HG03378 (cell line): ENCODE measurements at regions not wholly inside any gene's neighbourhood (a gene's known extent, or its start where the extent isn't known, plus 50 kb on each side); places are given as distances from the start of the nearest gene placed in this dataset.

Experiments
- ATAC-seq: cut with Tn5 transposase; IDR thresholded peaks from one replicate; pipeline ENCODE4 v1.9.1; 2021; ENCODE audit warnings: mild to moderate bottlenecking, moderate library complexity; ENCODE audit not compliant: unreplicated experiment

GRCh38 chr17:77814091-77814772 lies 144.3 kb upstream of the TNRC6C start:
- ATAC-seq, result no peak

- ATAC-seq, result no peak
Measured at GRCh38 chr17:77815127-77815905, 143.2 kb upstream of the TNRC6C start.

GRCh38 chr17:77817953-77818352 lies 140.6 kb upstream of the TNRC6C start:
- no peak for ATAC-seq

- no peak for ATAC-seq
Measured at GRCh38 chr17:77819497-77819896, 139.0 kb upstream of the TNRC6C start.

DNA sequence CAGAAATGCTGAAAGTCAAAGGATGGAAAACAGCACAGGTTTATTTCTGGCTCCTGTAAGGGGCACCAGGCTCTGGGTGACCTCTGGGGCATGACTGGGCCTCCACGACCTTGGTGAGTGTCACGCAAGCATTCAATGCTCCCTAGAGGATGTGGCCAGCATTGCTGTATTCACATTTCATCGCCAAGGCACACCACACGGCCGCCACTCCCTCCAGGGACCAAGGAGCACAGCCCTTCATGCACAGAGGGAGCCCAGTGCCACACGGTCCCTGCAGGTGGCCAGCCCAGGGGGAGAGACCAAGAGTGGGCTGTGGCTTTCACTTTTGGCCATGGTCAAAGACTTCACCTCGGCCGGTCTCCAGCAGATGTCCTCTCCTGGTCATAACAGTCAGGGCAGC lies 137.4 kb upstream of the TNRC6C start:
- no peak for ATAC-seq

DNA sequence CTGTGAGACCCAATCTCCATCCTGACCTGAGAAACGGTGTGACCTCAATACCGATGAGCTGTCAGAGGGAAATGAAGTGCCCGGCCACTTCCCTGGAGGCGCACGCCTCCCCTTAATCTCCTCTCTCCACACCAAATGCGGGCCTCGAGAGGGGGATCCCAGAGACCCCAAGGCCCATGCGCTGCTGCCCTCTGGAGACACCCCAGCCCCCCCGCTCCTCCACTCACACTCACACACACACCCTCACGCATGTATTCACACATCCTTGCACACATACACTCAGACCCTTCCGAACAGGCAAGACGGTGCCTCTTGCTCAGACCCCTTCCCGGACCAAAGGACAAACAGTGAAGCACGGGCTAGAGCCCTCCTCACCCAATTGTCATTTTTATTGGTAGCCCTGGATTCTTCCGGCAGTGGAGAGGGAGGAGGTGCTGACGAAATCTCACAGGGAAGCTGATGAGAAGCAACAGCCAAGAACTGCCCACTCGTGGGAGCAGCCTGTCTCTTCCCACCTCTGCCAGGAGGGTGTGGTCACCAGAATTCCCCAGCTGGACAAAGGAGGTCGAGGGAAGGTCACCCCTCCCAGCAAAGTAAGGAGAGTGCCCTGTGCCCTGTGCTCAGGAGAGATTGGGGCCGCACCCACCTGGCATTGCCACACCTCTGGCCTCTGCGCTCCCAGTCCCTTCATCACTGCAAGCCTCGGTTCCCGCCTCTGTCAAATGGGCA lies 136.0 kb upstream of the TNRC6C start:
- ATAC-seq, result no peak

GRCh38 chr17:77824102-77824779 lies 134.3 kb upstream of the TNRC6C start:
- no peak for ATAC-seq

GRCh38 chr17:77824780-77825280 lies 133.7 kb upstream of the TNRC6C start:
- ATAC-seq, result no peak

DNA sequence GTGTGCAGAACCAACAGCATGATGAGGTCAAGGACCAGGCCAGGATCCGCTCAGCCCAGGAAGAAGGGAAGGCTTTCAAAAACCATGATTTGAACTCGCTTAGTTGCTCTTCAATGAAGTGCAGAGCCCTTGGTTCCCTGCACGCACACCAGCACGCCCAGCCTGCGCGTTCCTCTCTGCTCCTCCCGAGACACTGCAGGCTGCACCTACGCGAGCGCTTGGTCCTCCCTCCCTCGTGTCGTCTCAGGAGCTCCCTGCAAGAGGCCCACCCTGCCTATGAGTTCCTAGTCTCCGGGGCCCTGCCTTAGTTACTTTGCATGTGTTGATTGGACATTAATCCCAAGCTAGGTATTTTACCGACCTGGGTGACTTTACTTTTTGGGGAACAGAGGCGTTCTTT lies 132.9 kb upstream of the TNRC6C start:
- no peak for ATAC-seq

GRCh38 chr17:77826132-77826873 lies 132.2 kb upstream of the TNRC6C start:
- ATAC-seq, result no peak

GRCh38 chr17:77827039-77827438 lies 131.5 kb upstream of the TNRC6C start:
- no peak for ATAC-seq

DNA sequence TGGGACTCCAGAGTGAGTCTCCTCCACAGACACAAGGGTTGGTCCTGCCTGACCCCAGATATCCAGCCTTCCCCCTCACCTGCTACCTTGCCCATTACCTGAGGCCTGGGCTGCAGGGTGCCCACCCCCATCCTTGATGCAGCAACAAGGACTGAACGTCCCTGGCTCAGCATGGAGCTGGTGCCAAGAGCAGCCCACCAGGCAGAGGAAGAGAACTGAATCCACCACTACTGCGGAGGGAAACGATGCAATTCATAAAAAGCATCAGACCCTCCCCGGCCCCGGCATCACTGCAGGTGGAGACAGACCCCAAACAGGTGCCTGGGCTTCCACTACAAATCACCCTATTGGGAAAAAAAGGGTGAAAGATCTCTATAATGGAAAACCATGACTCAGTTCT lies 131.0 kb upstream of the TNRC6C start:
- ATAC-seq, result no peak

- no peak for ATAC-seq
Measured at GRCh38 chr17:77828749-77829539, 129.6 kb upstream of the TNRC6C start.

DNA sequence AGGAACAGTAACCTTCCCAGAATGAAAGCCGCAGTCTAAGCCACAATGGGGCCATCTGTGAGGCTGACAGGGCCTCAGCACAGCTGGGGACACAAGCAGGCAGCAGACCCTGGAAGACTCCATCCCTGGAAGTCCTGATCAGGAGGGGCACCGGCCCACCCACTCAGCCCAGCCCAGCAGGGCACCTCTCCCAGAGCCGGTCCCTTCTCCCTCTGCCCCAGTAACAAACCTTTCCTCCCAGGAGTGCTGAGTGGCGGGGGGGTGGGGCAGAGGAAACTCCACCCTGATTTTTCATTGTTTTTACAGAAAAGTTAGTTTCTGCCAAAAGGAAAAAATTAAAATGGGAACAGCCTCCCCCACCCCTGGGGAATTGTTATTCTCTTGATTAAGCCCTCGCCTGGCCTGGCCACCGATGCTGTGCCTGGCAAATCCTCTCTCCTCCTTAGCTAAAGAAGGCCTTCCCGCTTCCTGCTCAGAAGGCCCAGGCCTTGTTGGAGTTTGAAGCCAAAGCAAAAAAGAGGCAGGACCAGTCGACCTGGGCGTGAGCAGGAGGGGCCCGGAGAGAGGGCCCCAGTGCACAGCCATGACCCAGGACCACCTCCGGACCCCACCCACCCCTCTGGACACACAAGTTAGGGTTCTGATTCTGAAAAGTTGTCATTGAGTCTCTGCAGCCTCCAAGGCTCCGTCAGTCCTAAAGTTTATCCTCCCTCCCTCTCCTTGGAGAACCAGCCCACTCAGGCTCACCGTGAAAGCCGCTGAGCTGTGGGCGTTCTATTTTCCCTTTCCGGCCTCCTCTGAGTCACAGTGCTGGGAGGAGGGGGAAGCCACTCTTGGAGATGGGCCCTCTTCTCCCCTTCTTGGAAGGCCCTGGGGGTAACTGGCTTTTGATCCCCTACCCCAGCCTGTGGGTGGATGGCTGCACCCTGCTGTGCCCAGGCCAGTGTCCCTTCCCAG lies 128.4 kb upstream of the TNRC6C start:
- no peak for ATAC-seq

- no peak for ATAC-seq
Measured at GRCh38 chr17:77830816-77831473, 127.6 kb upstream of the TNRC6C start.

DNA sequence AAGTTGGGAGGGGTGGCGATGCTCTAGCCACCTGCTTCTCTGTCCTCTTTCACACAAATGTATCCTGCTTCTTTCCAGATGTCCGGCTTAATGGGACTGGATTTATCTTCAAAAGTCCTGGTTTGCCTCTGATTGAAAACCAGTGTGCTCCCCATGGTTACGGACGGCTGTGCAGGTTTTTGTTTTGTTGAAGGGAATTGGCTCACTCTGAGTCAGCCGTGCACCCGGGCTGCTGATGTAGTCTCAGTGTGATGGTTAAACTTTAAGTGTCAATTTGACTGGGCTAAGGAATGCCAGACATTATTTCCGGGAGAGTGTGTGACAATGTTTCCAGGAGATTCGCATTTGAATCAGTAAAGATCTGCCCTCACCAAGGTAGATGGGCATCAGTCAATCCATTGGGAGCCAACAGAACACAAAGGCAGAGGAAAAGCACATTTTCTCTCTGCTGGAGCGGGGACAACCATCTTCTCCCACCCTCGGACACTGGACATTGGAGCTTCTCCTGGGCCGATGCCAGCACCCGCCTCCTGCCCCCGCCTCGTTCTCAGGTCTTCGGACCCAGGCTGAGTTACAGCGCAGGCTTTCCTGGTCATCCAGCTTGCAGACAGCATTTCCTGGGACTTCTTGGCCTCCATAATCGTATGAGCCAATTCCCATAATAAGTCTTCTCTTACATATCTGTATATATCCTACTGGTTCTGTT lies 126.9 kb upstream of the TNRC6C start:
- no peak for ATAC-seq

- no peak for ATAC-seq
Measured at GRCh38 chr17:77832180-77832560, 126.3 kb upstream of the TNRC6C start.
